HG03521 (cell line): ENCODE measurements at regions not wholly inside any gene's neighbourhood (a gene's known extent, or its start where the extent isn't known, plus 50 kb on each side); places are given as distances from the start of the nearest gene placed in this dataset.

ENCODE experiments used
- ATAC-seq: cut with Tn5 transposase; IDR thresholded peaks from one replicate; pipeline ENCODE4 v1.9.1; 2021; ENCODE audit warnings: mild to moderate bottlenecking, moderate library complexity; ENCODE audit not compliant: unreplicated experiment

- no peak for ATAC-seq
Measured at GRCh38 chr11:19409307-19409706, 168.6 kb upstream of the E2F8 start.

GRCh38 chr11:19407677-19408270 lies 167.0 kb upstream of the E2F8 start:
- no peak for ATAC-seq

GRCh38 chr11:19405966-19406365 lies 165.2 kb upstream of the E2F8 start:
- no peak for ATAC-seq

- no peak for ATAC-seq
Measured at GRCh38 chr11:19404787-19405186, 164.0 kb upstream of the E2F8 start.

GRCh38 chr11:19403196-19403895 lies 162.6 kb upstream of the E2F8 start:
- no peak for ATAC-seq

GRCh38 chr11:19400296-19400695 lies 159.6 kb upstream of the E2F8 start:
- ATAC-seq = no peak

- ATAC-seq = no peak
Measured at GRCh38 chr11:19398772-19399527, 158.2 kb upstream of the E2F8 start.

- no peak for ATAC-seq
Measured at GRCh38 chr11:19398273-19398672, 157.5 kb upstream of the E2F8 start.

GRCh38 chr11:19395050-19395449 lies 154.3 kb upstream of the E2F8 start:
- ATAC-seq = no peak

GRCh38 chr11:19394525-19395016 lies 153.8 kb upstream of the E2F8 start:
- no peak for ATAC-seq

GRCh38 chr11:19393941-19394340 lies 153.2 kb upstream of the E2F8 start:
- no peak for ATAC-seq

GRCh38 chr11:19392847-19393518 lies 152.2 kb upstream of the E2F8 start:
- no peak for ATAC-seq

- ATAC-seq = no peak
Measured at GRCh38 chr11:19392321-19392720, 151.6 kb upstream of the E2F8 start.

- ATAC-seq = no peak
Measured at GRCh38 chr11:19391652-19392051, 150.9 kb upstream of the E2F8 start.

GRCh38 chr11:19391026-19391425 lies 150.3 kb upstream of the E2F8 start:
- ATAC-seq = no peak

- ATAC-seq = no peak
Measured at GRCh38 chr11:19389787-19390303, 149.1 kb upstream of the E2F8 start.

- ATAC-seq = no peak
Measured at GRCh38 chr11:19382131-19382611, 141.4 kb upstream of the E2F8 start.

GRCh38 chr11:19380375-19380774 lies 139.6 kb upstream of the E2F8 start:
- no peak for ATAC-seq

GRCh38 chr11:19379465-19379864 lies 138.7 kb upstream of the E2F8 start:
- no peak for ATAC-seq

GRCh38 chr11:19378814-19379213 lies 138.1 kb upstream of the E2F8 start:
- no peak for ATAC-seq

- ATAC-seq = no peak
Measured at GRCh38 chr11:19377881-19378280, 137.1 kb upstream of the E2F8 start.
